Amniotic stem cell (primary cell): ENCODE measurements at regions not wholly inside any gene's neighbourhood (a gene's known extent, or its start where the extent isn't known, plus 50 kb on each side); places are given as distances from the start of the nearest gene placed in this dataset.
"Not testable (repeated sequence)": the region's sequence is repeated elsewhere in the genome, so short reads cannot be mapped to it uniquely, and the experiment has no call there.

Experiments used
- DNase-seq: peaks from one replicate; lab custom pipeline; 2025; lab: John Stamatoyannopoulos, UW

- DNase-seq: no peak
These were observed 867.0 kb upstream of the CNTN5 start for GRCh38 chr11:98153752-98154151.

DNA sequence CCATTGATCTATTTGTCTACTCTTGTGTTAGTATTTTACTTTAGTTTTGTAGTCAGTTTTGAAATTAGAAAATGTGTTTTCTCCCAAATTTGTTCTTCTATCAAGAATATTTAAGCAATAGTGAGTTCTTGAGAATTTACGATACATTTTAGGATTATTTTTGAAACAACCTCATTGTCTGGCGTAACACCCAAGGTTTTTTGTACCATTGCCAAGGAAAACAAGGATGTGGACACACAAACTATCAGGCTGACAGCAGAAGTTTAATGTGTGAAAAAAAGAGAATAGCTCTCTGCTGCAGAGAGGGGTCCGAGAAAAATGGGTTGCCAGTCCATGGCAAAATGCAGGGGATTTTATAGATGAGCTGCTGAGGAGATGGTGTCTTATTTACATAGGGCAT, 865.1 kb upstream of the CNTN5 start:
- no peak for DNase-seq

GRCh38 chr11:98177925-98178324, 842.8 kb upstream of the CNTN5 start:
- DNase-seq: no peak

DNA sequence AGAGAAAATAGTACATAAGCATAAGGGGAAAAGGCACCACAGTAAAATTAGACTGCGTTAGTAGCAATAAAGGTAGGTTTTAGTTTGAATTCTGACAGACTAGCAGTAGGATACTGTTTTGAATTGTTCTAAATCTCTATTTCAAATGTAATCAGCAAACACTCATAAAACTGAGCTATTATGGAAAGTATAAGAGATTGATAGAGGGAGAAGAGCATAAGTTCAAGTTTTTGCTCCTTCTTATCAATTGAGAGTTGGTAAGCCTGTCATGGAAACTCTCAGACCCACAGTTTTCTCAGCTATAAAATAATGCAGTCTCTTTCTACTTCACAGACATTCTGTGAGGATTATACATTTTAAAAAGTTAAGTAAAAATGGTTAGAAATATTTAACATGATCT, 840.2 kb upstream of the CNTN5 start:
- DNase-seq: no peak

DNA sequence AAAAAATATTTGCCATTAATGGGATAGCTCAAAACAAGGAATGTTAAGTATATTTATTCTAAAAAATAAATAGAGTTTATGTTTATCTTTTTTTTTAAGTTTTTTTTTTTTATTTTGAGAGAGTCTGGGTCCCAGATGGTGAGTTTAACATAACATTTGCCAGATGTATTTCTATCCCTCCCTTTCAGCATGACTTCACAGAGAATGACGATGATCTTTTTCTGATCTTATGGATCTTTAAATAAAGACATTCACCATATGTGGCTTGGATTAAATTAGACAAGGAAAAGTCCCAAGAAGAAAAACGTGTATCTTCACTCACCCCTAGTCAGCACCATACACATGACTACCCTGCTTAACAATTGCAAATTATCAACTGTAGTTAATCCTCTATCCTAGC, 839.8 kb upstream of the CNTN5 start:
- no peak for DNase-seq

GRCh38 chr11:98183034-98183433, 837.7 kb upstream of the CNTN5 start:
- no peak for DNase-seq

- no peak for DNase-seq
These were observed 835.5 kb upstream of the CNTN5 start for GRCh38 chr11:98185245-98185644.

- DNase-seq: no peak
These were observed 826.1 kb upstream of the CNTN5 start for GRCh38 chr11:98194611-98195010.

DNA sequence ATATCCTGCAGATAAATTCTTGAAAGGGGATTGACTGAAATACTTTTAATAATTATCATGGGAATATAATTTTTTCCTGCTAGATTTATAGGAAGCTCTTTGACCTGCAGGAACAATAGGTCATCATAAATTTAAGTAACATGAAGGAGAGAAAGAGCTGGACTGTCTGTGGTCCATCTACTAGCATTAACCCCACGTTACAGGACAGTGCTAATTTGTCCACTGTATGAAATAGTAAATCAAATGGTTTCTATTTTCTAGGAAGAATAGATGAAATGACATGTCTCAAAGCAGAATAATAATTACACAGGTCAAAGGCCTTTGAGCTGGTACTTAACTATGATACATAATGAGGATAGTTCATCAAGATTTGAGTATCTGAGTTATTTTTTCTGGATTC, 825.4 kb upstream of the CNTN5 start:
- DNase-seq: no peak

DNA sequence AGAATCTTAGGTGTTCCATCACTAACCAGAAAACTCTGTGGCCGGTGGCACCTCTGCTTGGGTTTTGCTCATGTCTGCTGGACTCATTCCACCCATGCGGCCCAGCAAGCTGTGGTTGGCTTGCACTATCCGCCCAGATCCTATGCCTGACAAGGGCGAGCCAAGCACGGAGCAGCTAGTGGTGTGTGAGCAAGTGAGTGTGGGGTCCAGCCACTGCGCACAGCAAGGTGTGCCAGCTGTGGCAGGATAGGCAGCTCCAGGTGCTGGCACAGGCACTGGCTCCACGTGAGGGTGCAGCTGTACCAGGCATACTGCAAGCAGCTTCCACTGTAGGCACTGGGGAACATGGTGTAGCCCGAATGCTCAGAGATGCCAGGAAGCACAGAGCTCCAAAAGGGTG, 813.7 kb upstream of the CNTN5 start:
- no peak for DNase-seq

GRCh38 chr11:98227278-98227677, 793.5 kb upstream of the CNTN5 start:
- no peak for DNase-seq

- DNase-seq: no peak
These were observed 790.1 kb upstream of the CNTN5 start for GRCh38 chr11:98230678-98231077.

DNA sequence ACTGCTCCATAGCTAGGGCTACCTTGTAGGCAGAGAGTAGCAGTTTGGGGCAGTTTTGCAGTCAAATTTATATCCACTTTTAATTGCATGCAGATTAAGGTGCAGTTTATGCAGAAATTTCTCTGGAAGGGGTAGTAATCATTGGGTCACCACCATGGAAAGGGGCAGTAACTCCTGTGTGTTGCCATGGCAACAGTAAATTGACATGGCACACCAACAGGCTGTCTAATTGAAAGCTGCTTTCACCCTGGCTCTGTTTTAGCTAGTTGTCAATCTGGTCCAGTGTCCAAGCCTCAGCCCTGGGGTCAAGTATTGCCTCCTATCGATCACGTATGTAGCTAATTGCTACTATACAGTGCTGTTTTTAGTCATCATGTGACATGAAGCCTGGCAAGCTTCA, 786.1 kb upstream of the CNTN5 start:
- no peak for DNase-seq

- DNase-seq: no peak
These were observed 776.9 kb upstream of the CNTN5 start for GRCh38 chr11:98243897-98244296.

DNA sequence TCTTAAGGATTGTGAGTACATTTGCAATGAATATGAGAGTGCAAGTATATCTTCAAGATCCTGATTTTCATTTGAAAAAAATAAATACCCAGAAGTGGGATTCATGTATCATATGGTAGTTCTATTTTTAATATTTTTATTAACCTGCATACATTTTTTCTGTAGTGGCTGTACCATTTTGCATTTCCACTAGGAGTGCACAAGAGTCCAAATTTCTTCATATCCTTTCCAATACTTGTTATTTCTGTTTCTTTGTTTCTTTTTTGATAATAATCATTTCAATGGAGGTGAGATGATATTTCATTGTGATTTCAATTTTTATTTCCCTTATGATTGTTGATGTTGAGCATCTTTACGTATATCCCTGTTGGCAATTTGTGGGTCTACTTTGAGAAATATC, 759.8 kb upstream of the CNTN5 start:
- DNase-seq: no peak

DNA sequence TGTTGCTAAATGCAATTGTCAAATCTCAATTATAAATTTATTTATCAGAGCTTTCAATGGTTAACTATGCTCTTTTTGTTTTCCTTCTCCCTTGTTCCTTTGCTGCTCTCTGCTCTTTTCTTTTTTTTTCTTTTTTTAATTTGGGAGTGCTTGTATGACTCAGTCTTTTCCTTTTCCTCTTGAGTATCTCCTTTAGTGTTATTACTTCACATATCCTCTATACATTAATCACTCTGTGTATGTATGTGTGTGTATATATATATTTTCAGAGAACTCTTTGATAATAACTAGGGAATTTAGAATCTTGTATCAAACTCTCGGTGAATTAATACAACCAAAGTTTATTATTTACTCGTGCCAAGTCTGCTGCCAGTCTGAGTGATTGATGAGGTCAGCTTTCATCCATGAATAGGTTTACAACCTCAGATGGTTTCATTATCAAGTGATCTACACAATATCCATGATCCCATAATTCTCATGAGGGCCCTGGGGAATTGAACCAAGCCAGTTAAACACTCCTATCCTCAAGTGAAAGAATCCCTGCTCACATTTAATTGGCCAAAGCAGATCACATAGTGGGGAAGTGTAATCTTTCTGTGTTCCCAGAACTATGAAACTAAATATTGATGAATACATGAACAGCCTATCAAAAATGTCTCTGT, 743.4 kb upstream of the CNTN5 start:
- no peak for DNase-seq

DNA sequence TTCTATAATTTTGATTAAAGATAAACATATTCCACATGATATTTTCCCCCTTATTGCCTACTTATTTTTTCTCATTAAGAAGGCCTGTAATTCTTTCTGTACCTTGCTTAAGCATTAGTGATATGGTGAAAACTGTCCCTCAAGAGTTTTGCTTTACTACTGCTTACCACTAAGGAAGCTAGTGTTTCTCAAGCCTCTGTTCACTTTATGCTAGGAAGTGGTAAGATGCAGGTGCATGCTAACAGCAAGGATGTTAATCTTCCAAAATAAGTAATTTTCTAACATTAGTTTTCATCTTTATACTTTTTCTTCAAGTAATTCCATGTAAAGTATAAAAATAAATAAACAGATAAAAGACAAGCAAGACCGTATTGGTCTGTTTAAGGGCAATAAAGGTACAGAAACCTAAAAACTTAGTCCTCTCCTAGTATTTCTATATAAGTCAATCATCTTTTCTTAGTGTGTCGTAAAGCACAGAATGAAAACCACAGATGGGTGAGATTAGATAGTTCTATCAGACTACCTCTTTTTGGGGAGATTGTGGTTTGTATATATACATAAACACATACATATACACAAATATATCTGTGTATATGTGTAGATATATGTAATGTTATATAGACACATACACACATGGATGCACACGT, 731.0 kb upstream of the CNTN5 start:
- no peak for DNase-seq

- DNase-seq: no peak
These were observed 724.5 kb upstream of the CNTN5 start for GRCh38 chr11:98296091-98296880.

DNA sequence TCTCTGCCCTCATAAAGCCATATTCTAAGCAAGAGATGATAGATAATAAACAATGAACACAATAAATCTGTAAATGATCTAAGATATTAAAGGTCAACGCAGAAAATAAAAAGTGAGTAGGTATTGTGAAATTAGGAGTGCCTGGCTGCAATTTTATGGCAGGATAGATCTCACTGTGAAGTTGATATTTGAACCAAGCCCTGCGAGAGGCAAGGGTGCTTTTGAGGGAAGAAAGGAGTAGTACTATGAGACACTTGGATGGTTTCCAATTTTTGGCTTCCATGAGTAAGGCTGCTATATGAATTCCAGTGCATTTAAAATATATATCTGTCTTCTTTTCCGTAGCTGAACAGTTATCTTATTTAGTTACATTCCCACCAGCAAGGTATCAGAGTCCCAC, 720.0 kb upstream of the CNTN5 start:
- DNase-seq: no peak

DNA sequence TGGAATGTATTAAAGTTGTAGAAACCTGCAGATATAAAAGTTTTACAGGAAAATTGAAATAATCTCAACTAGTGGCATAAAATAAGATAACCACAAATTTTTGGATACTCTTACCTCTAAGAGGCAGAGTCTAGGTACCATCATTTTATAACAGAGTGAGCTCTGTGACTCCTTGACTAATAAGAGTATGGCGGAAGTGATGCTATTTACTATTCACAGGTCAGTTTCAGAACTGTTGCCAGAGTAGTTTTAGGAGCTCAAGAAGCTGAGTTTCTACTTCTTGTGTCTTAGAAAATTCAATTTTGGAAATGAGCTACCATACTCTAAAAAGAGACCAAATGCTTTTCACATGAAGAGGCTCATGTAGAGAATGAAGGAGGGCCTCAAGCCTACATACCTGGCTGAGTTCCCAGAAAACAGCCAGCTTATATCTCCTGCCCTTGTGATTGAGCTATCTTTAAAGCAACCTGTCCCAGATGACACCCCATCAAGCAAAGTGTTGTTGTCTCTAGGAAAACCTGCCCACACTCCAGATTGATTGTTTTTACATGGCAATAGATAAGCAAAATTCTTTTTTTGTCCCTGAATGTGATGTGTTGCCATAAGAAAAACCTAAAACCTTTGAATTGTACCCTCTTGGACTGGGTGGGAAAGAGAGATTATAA, 712.8 kb upstream of the CNTN5 start:
- DNase-seq: no peak

- not testable (repeated sequence) for DNase-seq
These were observed 690.4 kb upstream of the CNTN5 start for GRCh38 chr11:98330306-98330705.

DNA sequence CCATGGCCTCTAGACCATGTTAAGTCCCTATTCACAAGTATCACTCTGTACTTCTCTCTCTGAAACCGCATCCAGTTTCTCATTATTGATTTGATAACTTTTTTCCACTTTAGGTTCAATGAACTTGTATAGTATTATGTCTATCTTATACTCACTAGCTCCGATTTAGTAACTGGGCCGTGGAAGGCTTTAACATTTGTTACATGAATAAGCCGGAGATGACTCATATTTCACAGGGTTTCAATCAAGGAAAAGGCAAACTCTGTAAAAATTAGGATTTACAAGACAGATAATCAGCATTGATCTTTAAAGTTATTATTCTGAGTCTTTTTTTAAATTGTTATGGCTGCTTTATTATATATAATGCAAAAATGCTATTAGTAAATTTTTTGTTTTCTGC, 662.2 kb upstream of the CNTN5 start:
- no peak for DNase-seq

GRCh38 chr11:98365190-98365589, 655.6 kb upstream of the CNTN5 start:
- no peak for DNase-seq
